Fibroblast of villous mesenchyme (primary cell): ENCODE measurements at regions not wholly inside any gene's neighbourhood (a gene's known extent, or its start where the extent isn't known, plus 50 kb on each side); places are given as distances from the start of the nearest gene placed in this dataset.
A peak's percentile ranks its signal among the peaks of the same experiment; 100 is the strongest.

Source experiments
- DNase-seq: peaks from one replicate; pipeline ENCODE4 v3.0.0-alpha.2; 2010; ENCODE audit warnings: low read depth
- H3K4me3 ChIP-seq: 2 replicates; pipeline ENCODE4 v1.5.1; 2011; ENCODE audit warnings: low read depth, mild to moderate bottlenecking, low read length
- CTCF ChIP-seq: IDR thresholded peaks from 2 replicates; pipeline ENCODE4 v1.5.1; 2012; ENCODE audit warnings: low read depth, mild to moderate bottlenecking, low read length; ENCODE audit not compliant: insufficient read depth

- H3K4me3 ChIP-seq, result no peak overlapping the region
- no peak for TF ChIP-seq CTCF
These were observed 178.1 kb downstream of the MREG start for GRCh38 chr2:215835231-215835630.

GRCh38 chr2:215833531-215834162 is 179.7 kb downstream of the MREG start:
- peak; percentile 90 for DNase-seq
- no peak overlapping the region for H3K4me3 ChIP-seq
- no peak for TF ChIP-seq CTCF

More at GRCh38 chr2:215835231-215835630, 178.1 kb downstream of the MREG start:
- no peak for DNase-seq

GRCh38 chr2:215832791-215833190 is 180.6 kb downstream of the MREG start:
- no peak overlapping the region for H3K4me3 ChIP-seq
- no peak for TF ChIP-seq CTCF
- no peak for DNase-seq

GRCh38 chr2:215831296-215831913 is 181.9 kb downstream of the MREG start:
- no peak overlapping the region for H3K4me3 ChIP-seq

GRCh38 chr2:215830304-215830703 is 183.0 kb downstream of the MREG start:
- peak; percentile 79 for DNase-seq
- H3K4me3 ChIP-seq, result no peak overlapping the region
- no peak for TF ChIP-seq CTCF

More at GRCh38 chr2:215831296-215831913, 181.9 kb downstream of the MREG start:
- TF ChIP-seq CTCF, result no peak
- peak; percentile 84 for DNase-seq

GRCh38 chr2:215829261-215829660 is 184.1 kb downstream of the MREG start:
- no peak for TF ChIP-seq CTCF
- H3K4me3 ChIP-seq, result no peak overlapping the region
- no peak for DNase-seq
